ENCODE measurements at regions not wholly inside any gene's neighbourhood (a gene's known extent, or its start where the extent isn't known, plus 50 kb on each side); places are given as distances from the start of the nearest gene placed in this dataset.
"Not testable (repeated sequence)": the region's sequence is repeated elsewhere in the genome, so short reads cannot be mapped to it uniquely, and the experiment has no call there.

GRCh38 chr3:66934725-66935124 lies 63.4 kb upstream of the KBTBD8 start:
- Histone ChIP-seq H2AFZ (replicated peaks) (no peak overlapping the region), H3K36me3 (no peaks in the 10 kb centered on the region), H3K4me2 (peak overlapping the region; percentile 68), H3K4me3 (no peak overlapping the region), H3K9ac (no peak overlapping the region), H3K27ac (no peak overlapping the region), H3K9me3 (ENCODE audit: low read depth) (no peaks in the 10 kb centered on the region), H3F3A (ENCODE audit: low read depth) (peaks cover 23% of the 10 kb centered on the region), H3K27me3 (no peaks in the 10 kb centered on the region), H3K4me1 (peaks cover 56% of the 10 kb centered on the region), H4K20me1 (ENCODE audit: low read depth) (no peaks in the 10 kb centered on the region), H3K79me2 (ENCODE audit: low read depth) (no peaks in the 10 kb centered on the region)
- H3K9me3 Mint-ChIP-seq: no peaks in the 10 kb centered on the region
- no peak overlapping the region for H3K4me3 Mint-ChIP-seq
- H3K27ac Mint-ChIP-seq: no peak overlapping the region
- peaks cover 72% of the 10 kb centered on the region for H3K4me1 Mint-ChIP-seq
- TF ChIP-seq EZH2phosphoT487 (IDR thresholded peaks at IDR 0.05) (no peak), CTCF (IDR thresholded peaks at IDR 0.05) (no peak), EZH2 (IDR thresholded peaks at IDR 0.05) (no peak)
- no peak for DNase-seq (ENCODE audit: low spot score)
- peaks cover 2% of the 10 kb centered on the region for H3K27me3 Mint-ChIP-seq (ENCODE audit: insufficient read depth, low read depth)
- H3K36me3 Mint-ChIP-seq: no peaks in the 10 kb centered on the region

- H3K79me2 ChIP-seq (ENCODE audit: low read depth); H3K4me3 Mint-ChIP-seq; H3K36me3 ChIP-seq; DNase-seq (ENCODE audit: low spot score); H3K4me2 ChIP-seq; H3K4me3 ChIP-seq; H3K9me3 ChIP-seq (ENCODE audit: low read depth); H3K9me3 Mint-ChIP-seq; H3K27me3 ChIP-seq; H3K27ac ChIP-seq; H3K27me3 Mint-ChIP-seq (ENCODE audit: insufficient read depth, low read depth); H3K9ac ChIP-seq; H2AFZ ChIP-seq (replicated peaks); H3K36me3 Mint-ChIP-seq; H4K20me1 ChIP-seq (ENCODE audit: low read depth): not testable (repeated sequence)
- Histone ChIP-seq H3K4me1 (peaks cover 35% of the 10 kb centered on the region), H3F3A (ENCODE audit: low read depth) (peaks cover 23% of the 10 kb centered on the region)
- peaks cover 49% of the 10 kb centered on the region for H3K4me1 Mint-ChIP-seq
- peak overlapping the region; percentile 54 for H3K27ac Mint-ChIP-seq
Measured at GRCh38 chr3:66937041-66937440, 61.1 kb upstream of the KBTBD8 start.

- no peak overlapping the region for H3K27ac ChIP-seq
- no peak overlapping the region for H3K27ac Mint-ChIP-seq
- TF ChIP-seq EZH2phosphoT487 (IDR thresholded peaks at IDR 0.05): no peak
- TF ChIP-seq EZH2 (IDR thresholded peaks at IDR 0.05): no peak
- peak; percentile 88 for TF ChIP-seq CTCF (IDR thresholded peaks at IDR 0.05)
- no peaks in the 10 kb centered on the region for H3K9me3 Mint-ChIP-seq
- no peak overlapping the region for H3K4me3 ChIP-seq
- H3K27me3 Mint-ChIP-seq (ENCODE audit: insufficient read depth, low read depth): peaks cover 2% of the 10 kb centered on the region
- H3K27me3 ChIP-seq: no peaks in the 10 kb centered on the region
- no peak overlapping the region for H2AFZ ChIP-seq (replicated peaks)
- H3K4me1 ChIP-seq: peaks cover 21% of the 10 kb centered on the region
- H3K36me3 ChIP-seq: no peaks in the 10 kb centered on the region
- peak; percentile 85 for DNase-seq (ENCODE audit: low spot score)
- no peak overlapping the region for H3K4me2 ChIP-seq
- H4K20me1 ChIP-seq (ENCODE audit: low read depth): no peaks in the 10 kb centered on the region
- no peaks in the 10 kb centered on the region for H3K79me2 ChIP-seq (ENCODE audit: low read depth)
- H3F3A ChIP-seq (ENCODE audit: low read depth): peaks cover 14% of the 10 kb centered on the region
- H3K4me3 Mint-ChIP-seq: no peak overlapping the region
- H3K9ac ChIP-seq: no peak overlapping the region
- H3K9me3 ChIP-seq (ENCODE audit: low read depth): no peaks in the 10 kb centered on the region
- H3K36me3 Mint-ChIP-seq: no peaks in the 10 kb centered on the region
- H3K4me1 Mint-ChIP-seq: peaks cover 36% of the 10 kb centered on the region
Measured at GRCh38 chr3:66938338-66938963, 59.7 kb upstream of the KBTBD8 start.

- H3K27ac ChIP-seq: no peak overlapping the region
- Mint-ChIP-seq H3K4me1 (peaks cover 3% of the 10 kb centered on the region), H3K36me3 (no peaks in the 10 kb centered on the region), H3K9me3 (peaks cover 2% of the 10 kb centered on the region), H3K4me3 (no peak overlapping the region), H3K27me3 (ENCODE audit: insufficient read depth, low read depth) (peaks cover 2% of the 10 kb centered on the region), H3K27ac (no peak overlapping the region)
- H3K27me3 ChIP-seq: no peaks in the 10 kb centered on the region
- H2AFZ ChIP-seq (replicated peaks): no peak overlapping the region
- H3K4me2 ChIP-seq: no peak overlapping the region
- H3K9ac ChIP-seq: no peak overlapping the region
- H3K4me3 ChIP-seq: no peak overlapping the region
- no peaks in the 10 kb centered on the region for H3K9me3 ChIP-seq (ENCODE audit: low read depth)
- H3K36me3 ChIP-seq: no peaks in the 10 kb centered on the region
- DNase-seq (ENCODE audit: low spot score): no peak
- TF ChIP-seq CTCF (IDR thresholded peaks at IDR 0.05): no peak
- no peak for TF ChIP-seq EZH2phosphoT487 (IDR thresholded peaks at IDR 0.05)
- TF ChIP-seq EZH2 (IDR thresholded peaks at IDR 0.05): no peak
- peaks cover 15% of the 10 kb centered on the region for H3K4me1 ChIP-seq
- no peaks in the 10 kb centered on the region for H3F3A ChIP-seq (ENCODE audit: low read depth)
- H4K20me1 ChIP-seq (ENCODE audit: low read depth): no peaks in the 10 kb centered on the region
- no peaks in the 10 kb centered on the region for H3K79me2 ChIP-seq (ENCODE audit: low read depth)
Measured at GRCh38 chr3:66948041-66948440, 50.1 kb upstream of the KBTBD8 start.

Measured in neural progenitor cell (in vitro differentiated cells).